ENCODE measurements at regions not wholly inside any gene's neighbourhood (a gene's known extent, or its start where the extent isn't known, plus 50 kb on each side); places are given as distances from the start of the nearest gene placed in this dataset.

DNA sequence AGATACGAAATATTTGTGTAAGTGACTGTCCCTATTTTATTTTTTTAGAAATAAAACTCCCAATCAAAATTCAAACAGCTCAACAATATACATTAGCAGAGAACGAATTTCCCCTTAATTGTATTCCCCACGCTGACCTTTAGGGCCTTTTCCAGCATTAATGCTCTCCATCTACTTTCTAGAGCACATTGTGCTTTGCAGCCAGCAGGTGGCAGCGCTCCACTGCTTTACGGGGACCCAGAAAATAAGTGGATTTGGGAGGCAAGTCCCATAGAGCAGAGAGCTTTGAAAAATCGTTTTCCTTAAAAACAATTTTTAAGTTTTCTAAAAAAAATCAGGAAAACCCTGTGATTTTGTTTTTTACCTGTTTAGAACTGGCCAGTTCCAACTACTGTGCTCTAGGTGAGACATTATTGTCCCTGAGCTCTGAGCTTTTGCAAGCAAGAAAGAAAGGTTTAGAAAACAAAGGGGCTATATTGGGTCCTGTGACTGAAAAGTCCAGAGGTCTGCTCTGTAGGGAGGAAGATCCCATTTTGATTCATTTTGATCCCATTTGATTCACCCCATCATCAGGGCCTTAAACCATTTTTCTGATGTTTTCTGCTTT, 144.4 kb upstream of the ZNF644 start:
- DNase-seq: peak in 2 of 3 donors; percentile 19 to 27
- Histone ChIP-seq H4K20me1 (ENCODE audit: insufficient read depth, low read length) (no peaks in the 10 kb centered on the region), H3K9ac (ENCODE audit: insufficient read depth, low read length, poor library complexity, severe bottlenecking) (no peak overlapping the region), H3K4me2 (replicated peaks; ENCODE audit: extremely low read depth, low read length, poor library complexity, severe bottlenecking) (no peak overlapping the region), H3K79me2 (ENCODE audit: insufficient read depth, low read length) (no peaks in the 10 kb centered on the region), H3K36me3 (replicated peaks in 1 of 2; ENCODE audit: control insufficient read depth in 1 of 2, insufficient read depth in 2 of 2, low read length in 2 of 2) (no peaks in the 10 kb centered on the region), H3K4me1 (ENCODE audit: control insufficient read depth in 1 of 2, insufficient read depth in 2 of 2, low read length in 2 of 2) (no peaks in the 10 kb centered on the region), H3K27me3 (ENCODE audit: control insufficient read depth in 2 of 2, insufficient read depth in 2 of 2, low read length in 2 of 2) (peaks cover 4 to 10% of the 10 kb centered on the region in 2 donors), H3K4me3 (replicated peaks in 1 of 3; ENCODE audit: low read depth in 2 of 3, low read length in 3 of 3) (no peak overlapping the region), H2AFZ (ENCODE audit: insufficient read depth, low read depth, low read length, poor library complexity, severe bottlenecking) (no peak overlapping the region), H3K27ac (ENCODE audit: low read depth in 1 of 2, low read length in 2 of 2) (no peak overlapping the region), H3K9me3 (replicated peaks in 1 of 2; ENCODE audit: control insufficient read depth in 1 of 2, insufficient read depth in 1 of 2, low read length in 2 of 2) (no peaks in the 10 kb centered on the region)
- peaks cover 4% of the 10 kb centered on the region for H3K4me1 Mint-ChIP-seq
- TF ChIP-seq, protein P1, sequence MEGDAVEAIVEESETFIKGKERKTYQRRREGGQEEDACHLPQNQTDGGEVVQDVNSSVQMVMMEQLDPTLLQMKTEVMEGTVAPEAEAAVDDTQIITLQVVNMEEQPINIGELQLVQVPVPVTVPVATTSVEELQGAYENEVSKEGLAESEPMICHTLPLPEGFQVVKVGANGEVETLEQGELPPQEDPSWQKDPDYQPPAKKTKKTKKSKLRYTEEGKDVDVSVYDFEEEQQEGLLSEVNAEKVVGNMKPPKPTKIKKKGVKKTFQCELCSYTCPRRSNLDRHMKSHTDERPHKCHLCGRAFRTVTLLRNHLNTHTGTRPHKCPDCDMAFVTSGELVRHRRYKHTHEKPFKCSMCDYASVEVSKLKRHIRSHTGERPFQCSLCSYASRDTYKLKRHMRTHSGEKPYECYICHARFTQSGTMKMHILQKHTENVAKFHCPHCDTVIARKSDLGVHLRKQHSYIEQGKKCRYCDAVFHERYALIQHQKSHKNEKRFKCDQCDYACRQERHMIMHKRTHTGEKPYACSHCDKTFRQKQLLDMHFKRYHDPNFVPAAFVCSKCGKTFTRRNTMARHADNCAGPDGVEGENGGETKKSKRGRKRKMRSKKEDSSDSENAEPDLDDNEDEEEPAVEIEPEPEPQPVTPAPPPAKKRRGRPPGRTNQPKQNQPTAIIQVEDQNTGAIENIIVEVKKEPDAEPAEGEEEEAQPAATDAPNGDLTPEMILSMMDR (IDR thresholded peaks at IDR 0.05): peak; percentile 56
- H3K27me3 Mint-ChIP-seq (ENCODE audit: low read depth in 3 of 3): peaks cover 6 to 15% (median 9%) of the 10 kb centered on the region in 3 donors
- 11% methylated on average over 2 of the region's 6 CpGs for WGBS (ENCODE audit: insufficient coverage)
- no peaks in the 10 kb centered on the region for H3K36me3 Mint-ChIP-seq
- intact Hi-C loops (cut with micrococcal nuclease): loop anchor here in 1 of 2 donors (5.0 kb wide), 1 partner anchor 761 kb away; no protein-coding TSS in a partner anchor
- H3K4me3 Mint-ChIP-seq: no peak overlapping the region
- H3K9me3 Mint-ChIP-seq: no peaks in the 10 kb centered on the region
- no peak overlapping the region for H3K27ac Mint-ChIP-seq

DNA sequence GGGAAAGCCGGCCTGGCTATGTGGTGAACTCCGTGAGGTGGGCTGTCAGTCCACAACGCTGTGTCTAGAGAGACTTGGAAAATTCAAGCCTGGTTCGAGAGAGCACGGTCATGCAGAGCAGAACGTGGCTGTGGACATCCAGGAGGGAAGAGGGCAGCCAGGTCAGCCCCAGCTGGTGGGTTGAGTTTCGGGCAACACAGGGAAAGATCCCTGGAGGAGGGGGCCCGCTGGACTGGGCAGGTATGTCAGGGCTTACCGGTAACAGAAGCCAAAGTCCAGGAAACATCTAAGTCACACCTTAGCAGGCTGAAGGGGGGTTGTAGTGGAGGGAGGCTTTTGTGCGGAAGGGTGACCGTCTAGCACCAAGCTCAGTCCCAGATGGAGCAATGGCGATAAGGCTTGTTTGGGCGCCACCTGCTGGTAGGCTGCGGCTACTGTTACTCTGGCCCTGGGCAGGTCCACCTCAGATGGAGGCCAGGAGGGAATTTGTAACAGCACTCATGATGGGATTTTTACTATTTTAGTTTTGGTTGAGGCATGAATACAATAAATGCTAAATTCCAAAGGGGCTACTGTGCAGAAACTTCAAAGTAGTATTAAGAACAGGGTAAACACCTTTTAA, 143.3 kb upstream of the ZNF644 start:
- Histone ChIP-seq H3K4me1 (ENCODE audit: control insufficient read depth in 1 of 2, insufficient read depth in 2 of 2, low read length in 2 of 2) (no peaks in the 10 kb centered on the region), H3K27ac (ENCODE audit: low read depth in 1 of 2, low read length in 2 of 2) (no peak overlapping the region), H2AFZ (ENCODE audit: insufficient read depth, low read depth, low read length, poor library complexity, severe bottlenecking) (no peak overlapping the region), H4K20me1 (ENCODE audit: insufficient read depth, low read length) (no peaks in the 10 kb centered on the region), H3K4me2 (replicated peaks; ENCODE audit: extremely low read depth, low read length, poor library complexity, severe bottlenecking) (no peak overlapping the region), H3K4me3 (replicated peaks in 1 of 3; ENCODE audit: low read depth in 2 of 3, low read length in 3 of 3) (no peak overlapping the region), H3K36me3 (replicated peaks in 1 of 2; ENCODE audit: control insufficient read depth in 1 of 2, insufficient read depth in 2 of 2, low read length in 2 of 2) (no peaks in the 10 kb centered on the region), H3K79me2 (ENCODE audit: insufficient read depth, low read length) (no peaks in the 10 kb centered on the region), H3K27me3 (ENCODE audit: control insufficient read depth in 2 of 2, insufficient read depth in 2 of 2, low read length in 2 of 2) (peaks cover 0 to 3% of the 10 kb centered on the region in 2 donors), H3K9me3 (replicated peaks in 1 of 2; ENCODE audit: control insufficient read depth in 1 of 2, insufficient read depth in 1 of 2, low read length in 2 of 2) (no peaks in the 10 kb centered on the region), H3K9ac (ENCODE audit: insufficient read depth, low read length, poor library complexity, severe bottlenecking) (no peak overlapping the region)
- DNase-seq: peak; percentile 34 to 57 (median 56)
- peaks cover 2 to 9% (median 3%) of the 10 kb centered on the region in 3 donors for H3K27me3 Mint-ChIP-seq (ENCODE audit: low read depth in 3 of 3)
- no peaks in the 10 kb centered on the region for H3K9me3 Mint-ChIP-seq
- peaks cover 4% of the 10 kb centered on the region for H3K4me1 Mint-ChIP-seq
- no peaks in the 10 kb centered on the region for H3K36me3 Mint-ChIP-seq
- intact Hi-C loops (cut with micrococcal nuclease): loop anchor here in 1 of 2 donors (5.0 kb wide), 1 partner anchor 762 kb away; no protein-coding TSS in a partner anchor
- peak overlapping the region in 1 of 2 donors; percentile 47 for H3K4me3 Mint-ChIP-seq
- H3K27ac Mint-ChIP-seq: no peak overlapping the region
- 48% methylated on average over 14 of the region's 14 CpGs for WGBS (ENCODE audit: insufficient coverage)
- TF ChIP-seq, protein P1 (IDR thresholded peaks at IDR 0.05): peak; percentile 93
